ENCODE measurements at regions not wholly inside any gene's neighbourhood (a gene's known extent, or its start where the extent isn't known, plus 50 kb on each side); places are given as distances from the start of the nearest gene placed in this dataset.

GRCh38 chr9:87250205-87250604 is 247.5 kb upstream of the DAPK1 start:
- H3K27ac ChIP-seq, result no peak overlapping the region
- TF ChIP-seq POLR2A (IDR thresholded peaks at IDR 0.05) (no peak), CTCF (IDR thresholded peaks at IDR 0.05) (no peak)
- H3K4me3 ChIP-seq, result no peak overlapping the region
- H3K9me3 ChIP-seq, result no peaks in the 10 kb centered on the region
- H3K4me1 ChIP-seq, result no peaks in the 10 kb centered on the region
- H3K27me3 ChIP-seq, result no peaks in the 10 kb centered on the region
- H3K36me3 ChIP-seq, result no peaks in the 10 kb centered on the region
- DNase-seq, result no peak
- intact Hi-C loops (cut with DNase I; ENCODE audit: low total_unique reads), result no loop called here

- no peaks in the 10 kb centered on the region for H3K36me3 ChIP-seq
- H3K9me3 ChIP-seq, result no peaks in the 10 kb centered on the region
- TF ChIP-seq CTCF (IDR thresholded peaks at IDR 0.05) (no peak), POLR2A (IDR thresholded peaks at IDR 0.05) (no peak)
- intact Hi-C loops (cut with DNase I; ENCODE audit: low total_unique reads), result no loop called here
- no peak overlapping the region for H3K4me3 ChIP-seq
- H3K27me3 ChIP-seq, result no peaks in the 10 kb centered on the region
- H3K4me1 ChIP-seq, result no peaks in the 10 kb centered on the region
- H3K27ac ChIP-seq, result no peak overlapping the region
- DNase-seq, result no peak
Observed at GRCh38 chr9:87255431-87256155, 242.1 kb upstream of the DAPK1 start.

- Histone ChIP-seq H3K27ac (no peak overlapping the region), H3K36me3 (no peaks in the 10 kb centered on the region), H3K4me3 (no peak overlapping the region), H3K27me3 (no peaks in the 10 kb centered on the region), H3K9me3 (no peaks in the 10 kb centered on the region), H3K4me1 (no peaks in the 10 kb centered on the region)
- intact Hi-C loops (cut with DNase I; ENCODE audit: low total_unique reads), result no loop called here
- no peak for DNase-seq
- no peak for TF ChIP-seq CTCF (IDR thresholded peaks at IDR 0.05)
- no peak for TF ChIP-seq POLR2A (IDR thresholded peaks at IDR 0.05)
Observed at GRCh38 chr9:87256973-87257372, 240.7 kb upstream of the DAPK1 start.

GRCh38 chr9:87259543-87260518 is 237.8 kb upstream of the DAPK1 start:
- no peak for DNase-seq
- no peak overlapping the region for H3K27ac ChIP-seq
- intact Hi-C loops (cut with DNase I; ENCODE audit: low total_unique reads), result no loop called here
- H3K27me3 ChIP-seq, result no peaks in the 10 kb centered on the region
- H3K4me1 ChIP-seq, result no peaks in the 10 kb centered on the region
- no peaks in the 10 kb centered on the region for H3K36me3 ChIP-seq
- no peak overlapping the region for H3K4me3 ChIP-seq
- no peak for TF ChIP-seq POLR2A (IDR thresholded peaks at IDR 0.05)
- TF ChIP-seq CTCF (IDR thresholded peaks at IDR 0.05), result no peak
- H3K9me3 ChIP-seq, result no peaks in the 10 kb centered on the region

- Histone ChIP-seq H3K9me3 (no peaks in the 10 kb centered on the region), H3K4me3 (no peak overlapping the region), H3K36me3 (no peaks in the 10 kb centered on the region), H3K27ac (no peak overlapping the region), H3K27me3 (no peaks in the 10 kb centered on the region), H3K4me1 (no peaks in the 10 kb centered on the region)
- no peak for TF ChIP-seq CTCF (IDR thresholded peaks at IDR 0.05)
- TF ChIP-seq POLR2A (IDR thresholded peaks at IDR 0.05), result no peak
- no peak for DNase-seq
- intact Hi-C loops (cut with DNase I; ENCODE audit: low total_unique reads), result no loop called here
Observed at GRCh38 chr9:87263291-87263690, 234.4 kb upstream of the DAPK1 start.
